LoVo (cell line): ENCODE measurements at regions not wholly inside any gene's neighbourhood (a gene's known extent, or its start where the extent isn't known, plus 50 kb on each side); places are given as distances from the start of the nearest gene placed in this dataset.
A peak's percentile ranks its signal among the peaks of the same experiment; 100 is the strongest.

Experiments used
- DNase-seq: peaks from one replicate; pipeline ENCODE4 v3.0.0-alpha.2; 2016; ENCODE audit warnings: low spot score

GRCh38 chr9:12874395-12874794, 99.6 kb downstream of the LURAP1L start:
- no peak for DNase-seq

- DNase-seq, result no peak
Observed at GRCh38 chr9:12875191-12875590, 100.4 kb downstream of the LURAP1L start.

GRCh38 chr9:12876872-12877271, 102.1 kb downstream of the LURAP1L start:
- no peak for DNase-seq

DNA sequence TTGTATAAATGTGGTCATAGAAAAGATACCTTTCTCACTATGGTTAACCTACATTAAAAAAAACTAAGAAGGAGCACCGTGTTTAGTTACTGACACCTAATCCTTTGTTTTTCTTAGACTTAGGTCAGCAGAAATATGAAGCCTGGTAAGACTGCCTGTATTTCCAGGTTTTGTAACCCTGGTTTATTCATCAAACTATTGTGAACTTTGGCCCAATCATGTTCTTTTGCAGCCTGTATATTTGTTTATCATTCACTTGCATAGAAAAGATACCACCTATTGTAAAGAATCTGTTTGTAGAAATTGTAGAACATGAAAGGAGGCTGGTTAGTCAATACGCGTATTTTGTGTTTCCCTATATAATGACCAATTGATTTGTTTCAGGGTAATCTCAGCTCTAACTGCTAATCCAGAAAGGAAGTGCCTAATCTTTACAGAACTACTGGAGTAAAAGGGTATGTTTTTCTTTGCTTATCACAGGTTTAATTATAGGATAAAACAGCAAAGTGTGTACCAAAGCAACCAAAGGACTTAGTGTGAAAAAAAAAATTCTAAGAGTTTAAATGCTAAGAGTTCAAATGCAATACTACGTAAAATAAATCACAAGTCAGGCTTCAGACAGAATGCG, 103.6 kb downstream of the LURAP1L start:
- DNase-seq, result peak; percentile 49

DNA sequence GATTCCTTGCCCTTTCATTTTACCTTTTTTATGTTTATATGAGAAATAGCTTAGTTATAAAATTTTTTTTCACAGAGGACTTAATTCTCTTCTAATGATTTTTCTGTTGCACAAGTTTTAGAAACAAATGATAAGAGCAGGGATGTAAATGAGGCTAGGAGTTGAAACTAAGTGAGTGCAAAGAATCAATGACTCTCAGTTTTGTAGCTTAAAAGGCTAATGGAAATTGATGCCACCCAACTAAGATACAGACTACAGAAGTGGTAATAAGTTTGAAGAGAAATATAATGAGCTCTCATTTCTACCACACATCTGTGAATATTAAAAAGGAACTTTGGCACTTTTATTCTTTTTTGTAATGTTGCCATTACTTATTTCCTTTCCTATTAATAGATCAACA, 105.1 kb downstream of the LURAP1L start:
- DNase-seq, result no peak

GRCh38 chr9:12880406-12881015, 105.7 kb downstream of the LURAP1L start:
- DNase-seq, result no peak

- DNase-seq, result no peak
Observed at GRCh38 chr9:12882430-12882829, 107.6 kb downstream of the LURAP1L start.

DNA sequence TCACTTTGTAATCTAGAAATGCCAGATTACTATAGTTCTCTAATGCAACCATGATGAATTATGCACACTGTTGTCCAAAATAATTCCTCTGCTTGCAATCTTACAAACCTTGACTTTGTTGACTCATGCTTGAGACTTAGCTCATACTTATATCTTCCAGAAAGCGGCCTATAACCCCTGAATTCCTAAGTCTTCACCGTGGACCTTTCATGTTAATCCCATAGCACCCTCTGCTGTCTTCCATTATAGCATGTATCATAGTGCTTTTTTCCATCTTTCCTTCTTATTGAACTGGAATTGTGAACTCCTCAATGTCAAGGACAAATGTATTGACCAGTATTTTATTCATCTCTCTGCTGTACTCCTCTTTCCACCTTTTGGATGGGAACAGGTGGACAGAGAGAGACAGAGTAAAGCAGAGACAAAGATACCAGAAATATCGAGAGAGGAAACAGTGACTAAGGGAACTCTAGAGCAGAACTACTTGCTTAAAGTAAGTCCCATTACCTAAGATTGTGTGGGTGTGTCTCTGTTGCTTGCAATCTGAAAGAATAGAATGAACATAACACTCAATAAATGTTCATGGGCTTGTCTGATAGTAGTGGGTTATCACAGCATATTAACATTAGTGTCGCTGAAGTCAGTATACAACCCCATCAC, 110.0 kb downstream of the LURAP1L start:
- DNase-seq, result peak; percentile 75

- no peak for DNase-seq
Observed at GRCh38 chr9:12889402-12890106, 114.7 kb downstream of the LURAP1L start.

- DNase-seq, result no peak
Observed at GRCh38 chr9:12891588-12891987, 116.8 kb downstream of the LURAP1L start.

GRCh38 chr9:12903316-12903715, 128.5 kb downstream of the LURAP1L start:
- DNase-seq, result no peak

DNA sequence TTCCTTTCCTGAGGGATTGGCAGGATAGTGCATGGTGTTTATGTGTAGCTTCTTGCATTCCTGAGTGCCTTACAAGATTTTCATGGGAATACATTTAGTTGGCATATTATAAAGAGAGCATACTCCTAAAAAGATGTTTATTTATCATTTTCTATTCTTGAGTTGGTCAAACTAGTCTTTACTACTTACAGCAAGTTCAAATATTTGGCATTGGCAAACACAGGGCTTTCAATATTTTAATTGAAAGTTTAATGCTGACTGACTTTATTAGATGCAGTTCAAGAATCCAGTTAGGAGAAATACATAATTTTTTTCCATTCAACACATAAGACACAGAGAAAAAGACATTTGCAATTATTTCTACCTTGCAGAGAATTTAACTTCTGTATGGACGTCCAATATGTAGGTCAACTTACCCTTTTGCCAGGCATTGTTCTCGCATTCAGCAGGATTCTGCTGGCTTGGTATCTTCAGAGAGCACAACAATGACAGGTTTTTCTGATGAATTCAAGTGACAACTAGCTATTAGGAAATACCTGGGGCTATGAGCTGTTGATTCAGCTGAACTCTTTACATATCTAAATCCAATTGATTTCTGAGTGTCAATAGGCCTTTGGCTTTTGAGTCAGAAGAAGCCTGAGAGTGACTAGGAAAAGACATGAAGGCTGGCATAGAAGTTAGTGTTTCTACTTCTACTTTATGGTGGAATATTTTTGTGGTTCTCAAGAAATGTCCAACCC, 129.6 kb downstream of the LURAP1L start:
- DNase-seq, result no peak

DNA sequence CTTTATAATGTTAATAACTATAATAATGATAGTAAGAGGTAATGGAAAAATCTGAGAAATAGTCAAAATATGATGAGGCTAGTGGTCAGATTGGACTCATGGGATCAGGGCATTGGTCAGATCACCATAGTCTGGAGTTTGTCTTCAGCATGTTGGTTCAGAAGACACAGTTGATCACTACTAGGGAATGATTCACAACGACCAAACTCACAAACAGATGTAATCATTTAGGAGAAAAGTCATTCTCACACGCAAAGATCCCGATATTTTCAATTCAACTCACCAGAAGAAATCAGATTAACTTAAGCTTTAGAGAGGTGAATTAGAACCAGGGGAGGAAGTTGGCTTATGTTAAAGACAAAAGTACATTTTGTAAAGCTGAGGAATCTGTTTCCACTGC, 131.8 kb downstream of the LURAP1L start:
- DNase-seq, result no peak

- no peak for DNase-seq
Observed at GRCh38 chr9:12908895-12909294, 134.1 kb downstream of the LURAP1L start.

DNA sequence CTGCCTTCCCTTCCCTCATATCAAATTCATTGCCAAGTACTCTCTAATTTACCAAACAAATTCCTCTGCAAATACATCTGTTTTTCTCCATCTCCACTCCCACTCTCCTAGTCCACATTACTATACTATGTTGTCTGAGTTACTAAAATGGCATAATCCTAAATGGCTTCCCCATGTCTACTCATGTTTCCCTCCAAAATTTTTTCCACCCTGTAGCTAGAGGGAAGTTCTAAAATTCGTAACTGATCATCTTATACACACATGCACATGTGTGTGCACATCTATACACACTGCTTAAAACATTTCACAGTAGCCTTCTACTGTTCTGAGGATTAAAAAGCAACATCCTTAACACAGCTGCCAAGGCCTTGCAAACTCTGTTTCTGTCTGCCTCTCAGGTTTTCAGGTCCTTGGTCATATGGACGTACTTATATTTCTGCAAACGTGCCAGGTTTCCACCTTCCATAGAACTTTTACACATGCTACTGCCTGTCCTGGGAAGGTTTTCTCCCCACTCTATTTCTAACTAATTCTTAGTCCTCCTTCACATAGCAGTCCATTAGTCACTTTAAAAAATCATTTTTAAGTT, 140.6 kb downstream of the LURAP1L start:
- no peak for DNase-seq

DNA sequence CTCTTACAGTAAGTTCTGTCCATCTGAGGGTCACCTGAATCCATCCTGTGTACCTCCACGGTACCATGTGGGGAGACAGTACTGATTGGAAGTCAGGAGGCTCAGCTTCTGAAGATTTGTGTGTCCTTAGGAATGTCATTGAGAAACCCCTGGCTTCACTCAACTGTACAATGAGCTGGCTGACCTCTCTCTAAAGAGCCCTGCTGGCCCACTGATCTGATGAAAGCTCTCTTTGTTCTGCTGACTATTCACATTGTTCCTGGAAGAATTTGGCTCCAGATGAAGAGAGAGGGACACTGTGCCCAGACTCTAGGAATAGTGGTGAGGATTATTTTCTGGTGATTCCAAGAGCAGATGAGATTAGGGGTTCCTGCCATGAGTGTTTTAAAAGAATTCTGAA, 141.2 kb downstream of the LURAP1L start:
- DNase-seq, result no peak

- DNase-seq, result no peak
Observed at GRCh38 chr9:12920437-12920836, 145.6 kb downstream of the LURAP1L start.

GRCh38 chr9:12921621-12922020, 146.8 kb downstream of the LURAP1L start:
- DNase-seq, result no peak

DNA sequence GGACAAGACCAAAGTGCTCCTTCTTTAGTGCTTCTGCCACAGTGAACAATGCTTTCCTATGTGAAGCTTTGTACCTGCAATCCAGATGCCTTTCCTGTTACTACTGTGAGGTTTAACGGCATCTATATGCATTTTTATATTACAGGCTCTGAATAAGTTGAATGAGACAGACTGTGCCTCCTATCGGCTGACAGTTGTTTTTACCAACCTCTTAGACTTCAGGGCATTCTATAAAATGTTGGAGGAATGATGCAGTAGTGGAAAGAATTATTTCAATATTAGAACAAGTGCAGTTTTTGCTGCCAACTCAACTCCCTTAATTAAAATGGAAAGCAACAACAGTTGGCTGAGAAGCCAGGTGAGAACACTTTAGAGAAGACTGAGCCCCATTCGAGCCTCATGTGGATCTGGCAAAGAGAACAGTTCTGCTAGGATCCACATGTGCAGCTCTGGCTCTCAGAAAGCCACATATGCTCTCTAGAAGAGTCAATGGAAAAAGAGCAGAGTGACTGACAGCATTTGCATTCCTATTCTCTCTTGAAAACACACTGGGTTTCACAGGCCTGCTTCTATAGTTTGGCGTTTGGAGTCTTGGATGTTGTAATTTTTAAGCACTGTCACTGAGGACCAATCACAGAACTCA, 147.5 kb downstream of the LURAP1L start:
- no peak for DNase-seq

- no peak for DNase-seq
Observed at GRCh38 chr9:12923468-12924009, 148.7 kb downstream of the LURAP1L start.

- DNase-seq, result no peak
Observed at GRCh38 chr9:12930906-12931305, 156.1 kb downstream of the LURAP1L start.
